ENCODE measurements at regions not wholly inside any gene's neighbourhood (a gene's known extent, or its start where the extent isn't known, plus 50 kb on each side); places are given as distances from the start of the nearest gene placed in this dataset.

GRCh38 chr6:12221856-12222255 is 68.3 kb upstream of the EDN1 start:
- DNase-seq (ENCODE audit: low spot score) (no peak), ATAC-seq (no peak)
- intact Hi-C loops (cut with DNase I): no loop called here

GRCh38 chr6:12222405-12223366 is 67.5 kb upstream of the EDN1 start:
- intact Hi-C loops (cut with DNase I): no loop called here
- ATAC-seq (no peak), DNase-seq (ENCODE audit: low spot score) (no peak)

DNA sequence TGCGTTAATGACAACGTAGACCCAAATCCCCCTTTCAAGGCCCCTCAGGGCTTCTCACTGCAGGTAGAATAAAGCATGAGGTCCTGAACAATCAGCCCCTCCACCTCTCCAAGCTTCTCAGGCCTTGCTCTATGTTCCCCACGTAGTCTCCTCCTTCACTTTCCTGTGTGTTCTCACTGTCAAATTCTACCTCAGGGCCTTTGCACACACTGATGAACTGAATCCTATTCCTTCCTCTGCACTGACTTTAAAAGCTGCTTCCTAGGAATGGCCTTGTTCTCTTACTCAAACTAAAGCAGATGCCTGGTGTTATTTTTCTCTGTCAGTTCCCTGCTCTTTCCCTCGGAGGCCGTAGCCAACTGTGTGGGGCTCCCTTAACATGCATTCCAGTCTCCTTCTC is 66.8 kb upstream of the EDN1 start:
- no peak for DNase-seq (ENCODE audit: low spot score)
- ATAC-seq: no peak
- intact Hi-C loops (cut with DNase I): no loop called here

- intact Hi-C loops (cut with DNase I): no loop called here
- DNase-seq (ENCODE audit: low spot score) (no peak), ATAC-seq (no peak)
Observed at GRCh38 chr6:12224251-12224650, 65.9 kb upstream of the EDN1 start.

- ATAC-seq: no peak
- intact Hi-C loops (cut with DNase I): no loop called here
- no peak for DNase-seq (ENCODE audit: low spot score)
Observed at GRCh38 chr6:12228447-12229146, 61.6 kb upstream of the EDN1 start.

DNA sequence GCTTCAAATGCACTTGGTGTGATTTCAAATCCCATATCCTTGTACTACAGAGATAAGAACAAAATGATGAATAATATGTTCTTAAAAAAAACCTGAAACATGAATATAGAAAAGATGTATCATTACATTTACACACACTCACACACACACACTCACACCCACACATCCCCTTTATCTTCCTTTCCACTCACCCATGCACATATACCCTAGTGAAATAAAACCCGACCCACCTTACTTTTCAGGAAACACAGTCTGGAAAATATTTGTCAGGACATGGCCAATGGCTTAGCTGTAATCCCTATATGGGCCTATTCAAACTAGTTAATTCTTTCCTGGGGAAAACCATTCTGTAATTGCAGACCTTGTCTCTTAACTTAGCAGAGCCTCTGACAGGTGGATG is 60.8 kb upstream of the EDN1 start:
- intact Hi-C loops (cut with DNase I): no loop called here
- no peak for ATAC-seq
- no peak for DNase-seq (ENCODE audit: low spot score)

DNA sequence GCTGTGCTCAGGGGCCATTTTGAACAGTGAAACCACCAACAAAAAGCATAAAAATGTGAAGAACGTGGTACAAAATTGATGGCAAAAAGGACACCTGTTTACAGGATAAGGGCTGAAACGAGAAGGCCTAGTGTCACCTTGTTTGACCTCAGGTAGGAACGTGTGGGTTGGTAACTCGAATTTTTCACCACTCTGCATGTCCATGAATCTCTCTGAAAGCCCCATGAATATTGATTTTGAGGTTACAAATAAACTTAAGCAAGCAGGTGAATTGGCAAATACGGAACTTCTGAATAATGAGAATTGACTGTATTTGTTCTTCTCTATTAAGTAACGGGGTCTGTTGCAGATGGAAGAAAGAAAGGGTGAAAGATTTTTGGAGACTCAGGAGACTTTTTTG is 59.6 kb upstream of the EDN1 start:
- DNase-seq (ENCODE audit: low spot score): no peak
- ATAC-seq: no peak
- intact Hi-C loops (cut with DNase I): no loop called here

- no peak for DNase-seq (ENCODE audit: low spot score)
- ATAC-seq: no peak
- intact Hi-C loops (cut with DNase I): no loop called here
Observed at GRCh38 chr6:12232339-12232738, 57.8 kb upstream of the EDN1 start.

DNA sequence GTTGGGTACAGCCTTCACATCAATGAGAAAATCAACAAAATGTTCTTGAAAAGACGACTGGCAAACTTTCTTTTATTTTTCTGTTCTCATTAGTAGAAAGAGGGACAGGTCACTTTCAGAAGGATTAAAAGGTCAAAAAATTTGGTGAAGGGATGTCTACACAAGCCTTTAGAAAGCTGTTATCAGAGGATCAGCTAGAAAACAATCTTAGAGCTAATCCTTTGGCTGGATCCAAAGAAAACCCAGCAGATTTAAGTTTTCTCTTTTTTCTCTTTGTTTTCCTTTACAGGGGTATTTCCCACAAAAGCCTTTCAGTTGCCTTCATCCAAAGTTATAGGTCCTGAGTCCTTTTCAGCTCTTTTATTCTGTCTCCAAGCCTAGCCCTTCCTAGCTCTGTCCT is 57.3 kb upstream of the EDN1 start:
- intact Hi-C loops (cut with DNase I): no loop called here
- DNase-seq (ENCODE audit: low spot score) (no peak), ATAC-seq (no peak)

DNA sequence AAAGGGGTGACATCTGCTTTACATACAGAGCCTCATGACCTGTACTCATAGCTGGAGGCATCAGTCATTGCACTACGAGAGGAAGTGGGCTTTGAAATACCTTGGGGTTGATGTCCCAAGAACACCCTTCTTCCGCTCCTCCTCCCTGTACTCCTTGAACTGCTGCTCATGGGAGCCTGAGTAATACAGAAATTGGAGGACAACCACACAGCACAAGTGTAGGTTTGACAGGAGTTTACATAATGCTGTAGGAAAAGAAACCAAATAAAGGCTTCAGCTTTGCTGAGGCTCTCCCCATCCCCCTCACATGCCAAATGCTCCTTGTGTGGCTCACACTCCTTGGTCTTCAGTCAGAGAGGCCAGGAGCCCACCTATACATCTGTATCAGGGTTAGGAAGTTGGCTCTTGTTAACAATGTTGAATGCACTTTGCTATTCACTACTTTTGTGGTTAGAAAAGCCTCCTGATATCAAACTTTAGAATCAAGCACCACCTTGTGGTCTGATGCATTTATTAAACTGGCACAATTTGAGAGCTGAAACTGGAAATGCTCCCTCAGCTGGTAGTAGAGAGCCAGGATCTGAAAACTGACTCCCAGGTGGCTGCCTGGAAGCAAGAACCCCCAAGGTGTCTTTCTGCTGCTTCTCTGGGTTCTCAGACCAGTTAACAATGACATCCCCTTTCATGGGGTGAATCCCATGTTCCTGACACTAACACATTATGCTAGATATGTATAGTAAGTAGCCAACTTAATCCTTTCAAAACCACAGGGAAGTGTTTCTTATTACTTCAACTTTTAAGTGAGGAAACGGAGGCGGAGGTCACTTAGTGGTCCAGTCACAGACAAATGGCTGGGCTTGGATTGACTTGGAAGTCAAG is 56.2 kb upstream of the EDN1 start:
- ATAC-seq: peak; percentile 81
- no peak for DNase-seq (ENCODE audit: low spot score)
- intact Hi-C loops (cut with DNase I): no loop called here

GRCh38 chr6:12235341-12235740 is 54.8 kb upstream of the EDN1 start:
- intact Hi-C loops (cut with DNase I): no loop called here
- no peak for ATAC-seq
- DNase-seq (ENCODE audit: low spot score): no peak

DNA sequence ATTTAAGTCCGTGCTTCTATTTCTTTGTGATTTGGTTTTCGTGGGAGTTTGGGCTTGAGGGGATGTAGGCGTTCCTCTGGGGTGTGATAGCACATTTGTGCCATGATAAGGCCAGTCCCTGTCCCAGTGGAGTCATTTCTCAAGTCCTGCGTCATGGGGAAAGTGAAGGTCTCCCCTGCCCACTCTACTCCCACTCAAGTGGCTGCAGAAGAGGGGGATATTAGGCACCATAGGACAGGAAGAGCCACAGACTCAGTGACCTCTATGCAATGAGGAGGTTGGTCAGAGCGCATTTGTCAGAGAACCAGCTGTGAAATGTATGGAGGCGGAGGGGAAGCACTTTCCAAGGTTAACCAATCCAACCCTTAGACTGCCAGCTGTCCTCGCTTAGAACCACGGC is 51.9 kb upstream of the EDN1 start:
- DNase-seq (ENCODE audit: low spot score) (no peak), ATAC-seq (no peak)
- intact Hi-C loops (cut with DNase I): no loop called here
